HG03175 (cell line): ENCODE measurements at regions not wholly inside any gene's neighbourhood (a gene's known extent, or its start where the extent isn't known, plus 50 kb on each side); places are given as distances from the start of the nearest gene placed in this dataset.

Source experiments
- ATAC-seq: cut with Tn5 transposase; IDR thresholded peaks from one replicate; pipeline ENCODE4 v1.9.1; 2021; ENCODE audit warnings: mild to moderate bottlenecking, moderate library complexity; ENCODE audit not compliant: unreplicated experiment

DNA sequence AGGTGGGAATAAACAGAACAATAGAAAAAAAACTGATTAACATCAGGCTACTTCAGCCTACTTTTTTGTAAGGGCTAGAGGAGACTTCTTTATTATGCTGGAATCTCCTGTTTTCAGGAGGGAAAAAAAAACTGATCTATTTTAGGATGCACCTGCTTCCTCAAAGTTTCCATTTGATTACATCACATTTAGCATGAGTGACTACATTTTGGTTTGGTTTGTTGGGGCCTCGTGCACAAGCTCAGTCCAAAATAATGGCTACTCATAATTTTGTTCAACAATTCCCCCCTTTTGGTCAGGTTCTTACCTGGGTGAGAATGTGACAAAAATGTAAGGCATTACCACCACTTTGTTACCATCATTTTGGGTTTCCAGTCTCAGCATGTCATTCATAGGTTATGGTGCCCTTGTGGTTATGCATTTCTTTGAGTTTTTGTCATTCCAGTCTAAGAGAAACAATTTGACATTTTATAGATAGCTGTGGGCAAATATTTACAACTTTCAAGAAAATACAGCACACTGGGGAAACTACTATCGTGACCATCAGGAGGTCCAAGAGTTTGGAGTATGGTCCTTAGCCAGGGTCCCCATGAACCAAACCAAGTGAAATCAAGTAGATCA, 93.6 kb upstream of the ATP11B start:
- ATAC-seq: no peak

DNA sequence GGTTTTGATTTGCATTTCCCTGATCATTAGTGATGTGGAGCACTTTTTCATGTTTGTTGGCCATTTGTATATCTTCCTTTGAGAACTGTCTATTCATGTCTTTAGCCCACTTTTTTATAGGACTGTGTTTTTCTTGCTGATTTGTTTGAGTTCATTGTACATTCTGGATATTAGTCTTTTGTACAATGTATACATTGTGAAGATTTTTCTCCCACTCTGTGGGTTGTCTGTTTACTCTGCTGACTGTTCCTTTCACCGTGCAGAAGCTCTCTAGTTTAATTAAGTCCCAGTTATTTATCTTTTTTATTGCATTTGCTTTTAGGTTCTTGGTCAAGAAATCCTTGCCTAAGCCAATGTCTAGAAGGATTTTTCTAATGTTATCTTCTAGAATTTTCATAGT, 91.1 kb upstream of the ATP11B start:
- ATAC-seq: no peak

DNA sequence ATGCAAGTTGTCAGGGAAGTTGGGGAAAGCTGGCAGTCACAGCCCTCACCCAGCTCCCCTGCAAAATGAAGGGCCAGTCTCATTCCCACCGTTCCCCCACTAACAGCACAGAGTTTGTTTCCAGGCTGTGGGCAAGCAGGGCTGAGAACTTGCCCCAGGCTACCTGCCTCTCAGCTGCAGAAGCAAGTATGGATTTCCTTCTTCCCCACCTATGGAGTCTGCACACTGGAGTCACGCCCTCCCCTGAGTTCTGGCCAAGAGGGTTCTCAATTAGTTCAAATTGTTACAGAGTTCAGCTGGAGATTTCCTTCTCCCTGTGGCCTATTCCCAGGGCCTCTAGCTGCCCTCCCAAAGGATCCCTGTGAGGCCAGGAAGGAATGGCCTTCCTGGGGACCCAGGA, 90.1 kb upstream of the ATP11B start:
- no peak for ATAC-seq

DNA sequence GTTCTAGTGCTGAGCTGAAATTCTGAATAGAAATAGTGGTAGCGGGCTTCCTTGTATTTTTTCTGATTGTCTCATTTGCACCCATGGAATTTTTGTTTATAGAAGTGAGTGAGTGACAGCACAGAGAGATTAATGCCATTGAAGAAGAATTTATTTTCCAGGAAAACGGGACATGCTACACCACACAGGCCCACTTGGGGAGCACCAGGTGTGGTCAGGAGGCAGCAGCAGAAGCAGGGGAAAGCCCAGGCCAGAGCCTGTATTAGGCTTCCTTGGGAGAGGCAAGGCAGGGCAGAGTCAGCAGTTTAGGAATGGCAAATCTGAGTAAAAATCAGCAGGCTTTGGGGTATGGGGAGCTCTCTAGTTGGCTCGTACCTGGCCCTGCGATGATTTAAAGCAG, 88.4 kb upstream of the ATP11B start:
- no peak for ATAC-seq

DNA sequence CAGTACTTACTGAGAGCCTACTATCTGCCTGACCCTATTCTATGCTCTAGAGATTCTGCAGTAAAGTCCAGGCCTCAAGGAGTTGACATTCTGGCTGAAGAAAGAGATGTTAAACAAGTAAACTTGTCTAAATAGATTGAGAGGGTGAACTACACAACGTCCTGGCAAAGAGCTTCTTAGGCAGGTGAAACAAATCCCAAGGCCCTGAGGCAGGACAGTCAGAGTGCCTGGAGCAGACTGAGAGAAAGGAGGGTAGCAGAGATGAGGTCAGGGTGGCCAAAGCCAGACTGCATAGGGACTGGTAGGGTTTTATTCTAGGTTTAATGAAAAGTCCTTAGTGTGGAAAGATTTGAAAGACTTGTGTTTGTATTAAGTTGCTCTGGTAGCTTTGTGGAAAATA, 84.5 kb upstream of the ATP11B start:
- ATAC-seq: no peak

DNA sequence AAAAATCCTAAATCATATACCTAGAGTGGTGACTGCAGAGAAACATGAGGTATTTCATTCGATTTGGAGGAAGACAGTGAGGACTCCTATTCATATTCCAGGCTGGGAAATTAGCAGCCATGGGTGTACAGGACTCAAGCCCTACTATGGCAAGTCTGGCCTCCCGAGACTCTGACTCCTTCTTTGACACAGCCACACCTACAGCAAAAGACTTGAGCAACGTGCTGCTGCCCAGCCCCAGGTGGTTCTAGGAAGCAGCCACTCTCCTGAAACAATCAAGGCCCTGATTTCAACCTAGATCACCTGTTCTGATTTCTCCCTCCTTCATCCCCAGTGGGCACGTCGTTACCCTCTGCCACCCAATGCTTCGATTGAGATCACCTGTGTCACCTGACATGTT, 84.0 kb upstream of the ATP11B start:
- ATAC-seq: no peak

DNA sequence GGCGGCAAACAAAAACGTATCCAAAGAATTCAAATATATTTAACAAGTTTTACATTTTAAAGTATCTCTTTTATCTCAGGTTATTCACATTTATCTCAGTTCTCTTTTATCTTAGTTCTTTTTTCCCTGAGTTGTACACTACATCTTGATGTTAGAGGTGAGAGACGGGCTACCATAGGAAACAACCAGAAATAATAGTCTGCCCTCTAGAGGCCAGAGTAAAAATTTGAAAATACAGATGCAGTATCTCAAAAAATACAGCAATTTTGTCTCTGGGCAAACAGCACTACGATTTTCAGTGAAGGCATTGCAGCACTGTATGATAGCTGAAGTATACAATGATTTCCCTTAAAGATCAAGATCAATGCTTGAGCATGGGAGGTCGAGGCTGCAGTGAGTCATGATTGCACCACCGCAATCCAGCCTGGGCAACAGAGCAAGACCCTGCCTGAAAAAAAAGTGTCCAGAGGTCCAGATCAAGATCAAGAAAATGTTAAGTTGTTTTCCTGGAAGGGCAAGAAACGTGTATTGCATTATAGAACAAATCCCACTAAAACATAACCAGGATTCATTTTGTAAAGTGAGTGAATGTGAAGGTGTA, 82.6 kb upstream of the ATP11B start:
- ATAC-seq: peak; percentile 61

DNA sequence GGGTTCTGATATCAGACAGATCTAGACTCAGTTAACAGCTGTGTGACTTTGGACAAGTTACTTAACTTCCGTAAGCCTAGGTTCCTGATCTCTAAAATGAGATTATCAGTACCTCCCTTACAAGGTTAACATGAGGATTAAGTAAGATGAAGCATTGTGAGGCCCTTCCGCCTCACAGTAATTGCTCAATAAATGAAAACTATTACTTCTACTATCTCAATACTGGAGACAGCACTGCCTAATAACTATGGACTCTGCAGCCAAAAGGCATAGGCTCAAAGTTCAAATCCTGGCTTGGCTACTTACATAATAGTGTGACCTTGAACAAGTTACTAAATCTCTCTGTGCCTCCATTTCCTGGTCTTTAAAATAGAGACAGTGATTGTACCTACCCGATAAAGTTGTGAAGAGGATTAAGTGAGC, 82.0 kb upstream of the ATP11B start:
- ATAC-seq: no peak

DNA sequence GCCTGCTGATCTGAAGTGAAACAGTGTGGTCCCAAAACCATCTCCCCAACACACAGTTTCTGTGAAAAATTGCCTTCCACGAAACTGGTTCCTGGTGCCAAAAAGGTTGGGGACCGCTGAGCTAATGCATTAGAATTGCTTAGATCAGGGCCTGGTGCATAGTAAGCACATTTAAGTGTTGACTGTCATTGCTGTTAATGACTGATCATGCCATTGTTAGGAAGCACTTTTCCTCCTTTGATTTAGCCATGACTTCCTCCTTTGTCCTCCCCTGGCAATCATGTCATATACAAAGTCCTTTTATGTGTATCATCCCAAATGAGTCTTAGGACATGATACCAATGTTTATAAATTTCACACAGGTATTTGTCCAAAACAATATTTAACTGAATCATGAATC, 81.5 kb upstream of the ATP11B start:
- no peak for ATAC-seq

DNA sequence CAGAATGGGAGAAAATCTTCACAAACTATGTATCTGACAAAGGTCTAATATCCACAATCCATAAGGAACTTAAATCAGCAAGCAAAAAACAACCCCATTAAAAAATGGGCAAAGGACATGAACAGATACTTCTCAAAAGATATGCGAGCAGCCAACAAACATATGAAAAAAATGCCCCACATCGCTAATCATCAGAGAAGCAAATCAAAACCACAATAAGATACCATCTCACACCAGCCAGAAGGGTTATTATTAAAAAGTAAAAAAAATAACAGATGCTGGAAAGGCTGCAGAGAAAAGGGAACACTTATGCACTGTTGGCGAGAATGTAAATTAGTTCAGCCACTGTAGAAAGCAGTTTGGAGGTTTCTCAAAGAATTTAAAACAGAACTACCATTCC, 80.2 kb upstream of the ATP11B start:
- ATAC-seq: no peak

DNA sequence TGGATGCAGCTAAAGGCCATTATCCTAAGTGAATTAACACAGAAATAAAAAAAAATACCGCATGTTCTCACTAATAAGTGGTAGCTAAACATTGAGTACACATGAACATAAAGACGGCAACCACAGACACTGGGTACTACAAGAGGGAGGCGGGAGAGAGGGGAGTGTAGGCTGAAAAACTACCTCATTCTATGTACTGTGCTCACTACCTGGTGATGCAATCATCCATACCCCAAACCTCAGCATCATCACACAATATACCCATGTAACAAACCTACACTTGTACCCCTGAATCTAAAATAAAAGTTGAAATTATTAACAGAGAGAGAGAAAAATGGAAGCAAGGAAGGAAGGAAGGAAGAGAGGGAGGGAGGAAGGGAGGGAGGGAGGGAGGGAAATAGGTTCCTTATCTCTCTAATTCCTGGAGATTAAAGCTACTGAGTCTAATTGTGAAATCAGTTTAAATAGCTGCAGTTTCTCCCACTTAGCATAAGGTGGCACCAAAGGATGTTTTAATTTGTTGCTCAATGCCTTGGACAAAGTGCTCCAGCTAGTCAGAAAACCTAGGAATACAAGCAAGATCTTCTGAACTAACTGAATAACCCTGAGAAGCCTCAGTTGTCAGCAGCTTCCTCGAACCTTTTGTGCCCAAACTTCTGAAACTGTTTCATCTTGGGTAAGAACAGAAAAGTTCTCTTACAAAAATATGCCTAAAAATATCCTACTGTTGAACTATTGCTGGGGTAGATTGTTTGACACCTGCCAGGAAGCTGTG, 79.4 kb upstream of the ATP11B start:
- ATAC-seq: peak; percentile 50

DNA sequence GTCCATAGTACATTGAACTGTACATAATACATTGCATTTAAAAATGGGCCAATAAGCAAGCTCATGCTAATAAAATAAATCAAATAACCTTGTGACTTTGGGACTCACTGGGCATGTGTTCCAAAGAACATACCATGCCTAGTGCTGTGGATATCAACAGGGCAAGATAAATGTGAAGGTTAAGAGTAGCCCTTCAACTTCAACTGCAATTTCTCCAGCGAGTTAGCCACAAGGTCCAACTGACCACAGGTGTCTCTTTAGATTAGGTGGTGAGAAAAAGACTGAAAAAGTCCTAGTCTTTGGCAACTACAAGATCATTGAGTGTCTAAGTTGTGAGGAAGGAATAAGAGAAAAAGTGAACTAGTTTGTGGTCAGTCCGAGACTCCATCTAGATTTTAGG, 78.3 kb upstream of the ATP11B start:
- ATAC-seq: no peak

DNA sequence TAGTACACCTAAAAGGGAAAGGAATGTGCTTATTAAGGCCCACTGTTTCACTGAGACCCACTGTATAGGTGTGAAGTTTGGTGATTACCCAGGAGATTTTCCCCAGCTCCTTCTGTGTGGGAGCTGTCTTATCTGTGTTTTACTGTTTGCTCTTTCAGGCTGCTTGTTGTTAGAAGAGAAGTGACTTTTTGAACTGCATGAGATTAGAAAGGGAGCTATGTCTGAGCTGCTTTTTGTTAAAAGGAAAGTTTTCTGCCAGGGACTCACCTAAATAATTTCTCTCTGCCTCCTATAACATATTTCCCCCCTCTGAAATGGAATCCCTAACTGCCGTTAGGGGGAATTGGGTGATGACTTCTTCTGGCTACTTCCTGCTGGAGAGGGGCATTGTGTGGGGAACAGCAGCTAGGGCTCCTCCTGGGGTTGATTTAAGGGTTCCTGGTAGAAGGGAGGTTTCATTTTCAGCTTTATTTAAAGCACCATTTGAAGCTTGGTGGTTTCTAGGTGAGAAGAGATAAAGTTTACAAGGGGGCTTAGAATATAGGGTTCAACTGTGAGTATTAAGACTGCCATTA, 77.1 kb upstream of the ATP11B start:
- ATAC-seq: peak; percentile 44

DNA sequence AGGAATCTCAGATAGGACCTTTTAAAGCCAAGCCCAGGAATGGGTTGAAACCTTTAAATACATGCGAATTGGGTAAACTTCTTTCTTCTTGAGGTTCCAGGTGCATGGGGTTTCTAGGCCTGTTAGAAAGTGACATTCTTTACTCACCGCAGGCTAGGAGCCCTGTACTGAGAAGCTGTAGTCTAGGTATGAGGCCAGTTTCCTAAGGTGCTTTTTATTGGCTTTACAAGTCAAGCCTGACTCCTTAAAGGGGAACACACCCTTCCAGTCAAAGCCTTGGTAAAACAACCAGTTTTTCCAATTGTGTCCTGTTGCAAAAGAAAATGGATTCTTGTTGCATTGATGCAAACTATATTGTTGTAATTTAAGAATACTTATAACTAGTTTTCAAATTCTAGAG, 76.1 kb upstream of the ATP11B start:
- ATAC-seq: peak; percentile 89

DNA sequence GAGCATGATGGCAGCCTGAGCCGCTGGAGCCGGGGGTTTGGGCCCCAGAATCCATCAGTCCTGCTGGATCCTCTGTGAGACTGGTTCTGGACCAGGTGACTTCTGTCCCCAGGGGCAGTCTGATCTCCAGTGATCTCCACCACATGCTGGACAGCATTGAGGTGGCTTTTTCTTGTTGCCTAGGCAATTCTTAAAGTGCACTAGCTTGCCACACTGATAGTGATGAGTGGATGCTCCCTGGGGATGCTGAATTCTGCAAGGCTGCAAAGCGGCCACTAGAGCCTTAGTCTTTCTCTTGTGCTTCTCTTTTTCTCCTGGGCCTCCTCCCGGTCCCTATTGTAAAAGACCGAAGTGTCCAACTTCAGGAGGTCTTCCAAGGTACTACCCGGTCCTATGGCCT, 70.4 kb upstream of the ATP11B start:
- ATAC-seq: no peak

DNA sequence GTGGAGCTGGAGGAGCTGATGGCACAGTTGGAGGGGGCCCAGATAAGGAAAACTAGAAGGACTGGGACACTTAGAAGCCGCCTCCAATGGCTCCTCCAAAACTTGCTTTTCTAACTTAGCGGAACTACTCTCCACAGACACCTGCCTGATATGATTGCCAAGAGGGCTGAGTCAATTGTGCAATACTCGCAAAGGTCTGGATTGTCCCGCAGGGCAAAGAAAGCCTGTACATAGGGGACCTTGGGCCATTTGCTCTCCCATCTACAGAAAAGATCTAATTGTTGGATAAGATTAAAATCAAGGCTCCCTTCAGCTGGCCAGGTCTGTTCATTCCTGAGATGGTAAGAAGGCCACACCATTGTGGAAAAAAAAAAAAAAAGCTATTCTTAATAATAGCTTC, 69.7 kb upstream of the ATP11B start:
- no peak for ATAC-seq

DNA sequence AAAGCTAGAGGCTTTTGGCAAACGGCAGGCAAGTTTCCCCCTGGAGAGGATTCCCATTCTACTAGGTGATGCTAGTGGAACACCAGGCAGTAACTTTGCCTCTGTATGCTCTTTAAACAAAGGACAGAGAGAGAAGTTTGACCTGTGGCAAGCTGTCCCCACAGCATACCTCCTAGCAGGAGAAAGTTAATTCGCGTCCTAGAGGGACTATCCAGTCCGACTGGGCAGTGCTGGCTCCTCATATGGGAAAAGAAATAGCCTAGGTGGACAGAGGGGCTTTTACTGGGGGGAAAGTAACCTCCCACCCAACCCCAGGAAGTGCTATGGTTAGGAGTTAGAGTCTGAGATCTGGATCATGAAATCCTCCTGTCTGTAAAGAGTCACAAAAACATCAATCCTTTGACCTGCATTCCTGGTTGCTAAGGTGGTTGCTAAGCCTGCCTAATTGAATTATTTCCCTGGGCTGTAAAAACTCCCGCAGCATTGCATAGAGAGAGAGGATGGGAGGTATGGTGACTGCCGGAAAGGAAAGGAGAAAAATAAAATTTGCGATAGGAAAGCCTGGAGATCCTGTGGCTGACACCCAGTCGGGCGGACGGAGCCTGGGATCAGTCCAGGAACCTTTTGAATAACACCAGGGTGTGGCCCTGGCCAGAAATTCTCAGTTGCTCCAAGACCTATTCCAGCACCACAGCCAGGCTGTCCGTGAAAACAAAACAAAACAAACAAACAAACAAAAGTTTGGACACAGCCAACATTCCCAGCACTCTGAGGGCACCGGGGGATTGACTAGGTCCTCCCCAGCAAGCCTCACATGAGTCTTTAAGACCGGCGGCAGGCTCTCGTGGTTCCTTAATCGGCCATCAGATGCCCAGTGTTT, 67.7 kb upstream of the ATP11B start:
- no peak for ATAC-seq

DNA sequence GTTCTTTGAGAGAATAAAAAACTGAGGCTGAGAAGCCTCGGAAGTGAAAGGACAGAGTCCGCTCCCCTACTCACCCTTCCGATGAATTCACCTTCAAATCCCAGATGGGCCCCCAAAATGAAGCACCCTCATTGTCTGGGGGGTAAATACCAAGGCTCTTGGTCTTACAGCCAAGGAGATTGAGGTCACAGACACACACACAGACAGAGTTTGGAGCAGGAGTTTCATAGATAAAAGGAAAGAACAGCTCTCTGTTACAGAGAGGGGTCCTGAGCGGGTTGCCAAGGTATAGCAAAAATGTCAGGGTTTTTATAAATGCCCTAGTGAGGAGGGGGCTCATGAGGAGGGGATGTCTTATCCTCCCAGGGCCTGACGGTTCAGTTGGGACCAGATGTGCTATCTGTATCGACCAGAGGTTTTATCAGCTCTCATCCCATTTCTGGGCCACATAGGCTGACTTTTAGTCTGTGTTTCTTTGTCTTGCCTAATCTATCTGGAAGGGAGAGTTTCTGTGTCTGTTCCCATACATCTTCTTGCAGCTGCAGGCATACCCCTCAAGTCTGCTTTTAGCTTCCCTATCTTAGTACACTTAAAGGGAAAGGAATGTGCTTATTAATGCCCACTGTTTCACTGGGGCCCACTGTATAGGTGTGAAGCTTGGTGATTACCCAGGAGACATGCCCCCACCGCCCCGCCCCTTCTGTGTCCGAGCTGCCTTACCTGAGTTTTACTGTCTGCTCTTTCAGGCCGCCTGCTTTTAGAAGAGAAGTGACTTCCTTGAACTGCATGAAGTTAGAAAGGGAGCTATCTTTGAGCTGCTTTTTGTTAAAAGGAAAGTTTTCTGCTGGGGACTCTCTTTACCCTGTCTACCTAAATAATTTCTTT, 66.8 kb upstream of the ATP11B start:
- ATAC-seq: no peak

DNA sequence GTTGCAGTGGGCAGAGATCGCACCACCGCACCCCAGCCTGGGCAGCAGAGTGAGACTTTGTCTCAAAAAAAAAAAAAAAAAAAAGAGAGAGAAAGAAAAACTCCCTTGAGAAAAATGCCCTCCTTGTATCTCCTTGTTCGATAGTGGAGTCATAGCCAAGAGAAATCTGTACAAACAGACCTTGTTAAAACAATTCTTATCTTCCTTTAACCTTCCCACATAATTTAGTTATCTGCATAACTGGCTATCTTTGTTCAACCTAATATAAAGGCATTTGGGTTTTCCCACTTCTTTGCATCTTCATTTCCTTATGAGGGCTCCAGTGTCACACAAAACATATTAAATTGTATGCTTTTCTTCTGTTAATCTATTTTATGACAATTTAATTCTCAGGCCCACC, 65.1 kb upstream of the ATP11B start:
- ATAC-seq: no peak
